NCI-H2107 treated with DMSO at 0.1 percent for 48 hours (cell line): ENCODE measurements at regions not wholly inside any gene's neighbourhood (a gene's known extent, or its start where the extent isn't known, plus 50 kb on each side); places are given as distances from the start of the nearest gene placed in this dataset.

Source experiments
- DNase-seq: peaks from one replicate; lab custom pipeline; 2025; ENCODE audit not compliant: unreplicated experiment; lab: John Stamatoyannopoulos, UW

DNA sequence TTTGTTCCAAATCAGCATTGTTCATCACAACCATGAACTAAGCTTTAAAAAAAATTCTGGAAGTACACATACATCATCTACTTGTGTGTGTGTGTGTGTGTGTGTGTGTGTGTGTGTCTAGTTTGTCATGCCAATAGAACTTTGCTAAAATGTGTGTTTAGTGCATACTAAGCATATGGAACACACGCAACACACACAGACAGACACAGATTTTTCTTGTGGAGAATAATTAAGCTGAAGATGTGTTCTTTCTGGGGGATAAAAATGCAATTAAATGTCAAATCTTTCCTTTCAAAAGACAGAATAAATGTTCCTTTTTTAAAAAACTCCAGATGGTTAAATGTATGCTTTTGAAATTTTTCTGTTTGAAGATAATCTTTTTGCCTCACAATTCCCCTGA, 530.4 kb upstream of the INTU start:
- DNase-seq, result no peak

GRCh38 chr4:127103681-127104115, 529.1 kb upstream of the INTU start:
- DNase-seq, result no peak

- no peak for DNase-seq
Measured at GRCh38 chr4:127113844-127114362, 518.9 kb upstream of the INTU start.

DNA sequence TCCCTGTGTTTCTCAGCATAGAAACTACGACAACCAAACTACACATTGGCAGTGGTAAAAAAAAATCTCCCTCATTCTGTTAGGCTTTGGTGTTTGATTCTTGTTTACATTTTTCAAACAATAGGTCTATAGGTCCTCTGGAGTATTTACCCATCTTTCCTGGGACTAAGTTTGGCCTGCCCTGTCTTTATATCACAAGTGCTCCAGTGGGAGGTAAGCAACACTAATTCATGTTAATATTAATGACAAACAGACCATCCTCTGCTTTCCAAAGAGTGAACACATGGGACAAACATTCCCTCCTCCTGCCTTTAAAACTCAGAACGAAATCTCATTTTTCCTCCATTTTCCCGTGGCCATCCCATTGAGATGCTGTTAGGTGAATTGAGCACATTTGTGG, 514.1 kb upstream of the INTU start:
- DNase-seq, result no peak

DNA sequence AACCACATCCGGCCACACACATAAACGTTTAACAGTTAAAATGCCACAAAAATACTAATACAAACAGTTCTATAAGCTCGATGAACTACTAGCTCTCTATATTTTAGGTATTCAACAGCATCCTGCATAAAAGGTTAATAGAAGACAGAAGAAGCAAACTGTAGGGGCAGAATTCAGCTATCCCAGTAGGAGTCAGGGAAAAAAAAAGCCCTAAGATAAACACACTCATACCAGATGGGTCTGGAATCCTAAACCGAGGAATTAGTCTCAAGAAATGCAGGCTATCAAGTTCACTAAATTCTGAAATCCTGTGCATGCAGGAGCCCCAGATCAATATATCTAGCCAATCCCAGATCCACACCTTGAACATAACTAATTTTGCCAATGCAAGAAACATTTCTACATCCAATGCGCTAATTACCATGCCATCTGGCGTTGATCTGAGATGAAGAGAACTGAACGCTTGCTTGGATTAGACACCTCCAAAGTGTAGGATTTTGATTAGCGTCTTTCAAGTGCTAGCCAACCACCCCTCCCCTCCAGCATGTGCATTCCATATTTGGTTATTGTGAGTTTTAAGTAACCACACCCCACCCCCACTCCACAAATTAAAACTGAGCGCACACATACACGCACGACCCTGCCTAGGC, 512.2 kb upstream of the INTU start:
- DNase-seq, result no peak

DNA sequence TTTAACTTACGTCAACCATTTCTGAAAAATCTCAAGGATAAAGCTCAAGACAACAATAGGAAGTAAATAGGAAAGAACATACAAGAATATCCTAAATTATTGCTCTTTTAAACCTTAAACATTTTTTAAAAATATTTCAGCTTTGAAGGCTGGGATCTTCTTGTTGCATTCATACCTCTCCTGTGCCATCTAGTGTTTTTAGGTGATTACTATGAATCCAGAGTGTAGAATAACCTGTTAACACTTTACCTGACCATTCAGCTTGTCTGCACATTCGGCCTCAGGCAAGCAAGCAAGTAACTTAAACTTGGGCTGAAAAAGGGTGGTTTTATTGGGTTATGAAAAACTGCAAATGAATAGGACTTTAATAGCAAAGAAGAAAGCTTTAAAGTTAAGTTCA, 507.8 kb upstream of the INTU start:
- DNase-seq, result peak; percentile 7

DNA sequence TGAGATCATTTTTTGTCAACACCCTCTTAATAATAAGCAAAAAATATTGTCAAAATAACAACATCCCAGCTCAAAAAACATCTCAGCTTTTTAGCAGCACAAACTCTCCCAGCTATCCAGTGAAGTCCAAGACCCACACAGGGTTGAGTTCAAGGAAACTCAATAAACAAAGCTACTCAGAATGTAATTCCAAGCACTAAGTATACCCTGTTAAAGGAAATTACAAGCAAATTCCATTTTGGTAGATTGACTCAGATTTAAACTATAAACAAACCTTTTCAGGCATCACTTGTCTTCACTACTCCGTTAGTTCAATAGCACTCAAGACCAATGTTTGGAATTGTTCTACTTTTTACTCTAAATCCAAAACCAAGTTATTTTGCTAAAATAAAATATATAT, 506.0 kb upstream of the INTU start:
- no peak for DNase-seq

GRCh38 chr4:127131527-127131926, 501.2 kb upstream of the INTU start:
- peak; percentile 64 for DNase-seq

DNA sequence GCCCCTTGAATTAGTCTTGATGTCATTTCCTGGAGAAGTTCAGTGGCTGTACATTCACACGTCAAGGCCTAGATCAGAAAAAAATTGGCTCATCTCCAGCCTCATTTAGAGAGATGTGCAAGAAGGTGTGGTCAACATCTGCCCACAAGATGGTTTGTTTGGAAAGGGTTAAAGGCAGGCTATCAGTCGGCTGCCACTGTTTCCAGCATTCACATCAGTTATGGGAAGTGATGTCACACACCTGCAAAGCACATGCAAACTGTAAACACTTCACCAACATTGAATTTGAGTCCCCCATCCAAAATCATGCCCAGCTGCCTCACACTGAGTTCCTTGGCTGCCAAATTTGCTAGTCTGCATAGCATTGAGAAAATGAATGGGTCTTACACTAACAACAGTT, 498.3 kb upstream of the INTU start:
- DNase-seq, result no peak

DNA sequence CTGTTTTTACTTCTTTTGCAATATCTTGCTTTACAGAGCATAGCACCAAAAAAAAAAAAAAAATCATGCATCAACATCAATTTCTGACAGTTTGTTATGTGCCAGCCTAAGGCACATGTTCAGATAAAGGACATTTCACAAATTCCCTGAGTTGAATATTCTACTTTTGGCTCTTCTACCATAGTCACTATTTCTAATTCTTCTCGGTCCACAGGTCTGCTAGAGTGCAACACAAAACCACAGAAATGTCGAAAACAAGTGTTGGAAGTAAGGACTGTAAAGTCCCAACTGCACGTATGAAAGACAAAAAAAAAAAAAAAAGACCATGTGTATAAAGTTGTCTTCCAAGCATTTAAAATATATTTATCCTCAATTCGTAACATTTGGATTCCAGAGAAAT, 494.2 kb upstream of the INTU start:
- no peak for DNase-seq

GRCh38 chr4:127139788-127140286, 492.9 kb upstream of the INTU start:
- no peak for DNase-seq

- DNase-seq, result no peak
Measured at GRCh38 chr4:127140306-127140705, 492.5 kb upstream of the INTU start.

DNA sequence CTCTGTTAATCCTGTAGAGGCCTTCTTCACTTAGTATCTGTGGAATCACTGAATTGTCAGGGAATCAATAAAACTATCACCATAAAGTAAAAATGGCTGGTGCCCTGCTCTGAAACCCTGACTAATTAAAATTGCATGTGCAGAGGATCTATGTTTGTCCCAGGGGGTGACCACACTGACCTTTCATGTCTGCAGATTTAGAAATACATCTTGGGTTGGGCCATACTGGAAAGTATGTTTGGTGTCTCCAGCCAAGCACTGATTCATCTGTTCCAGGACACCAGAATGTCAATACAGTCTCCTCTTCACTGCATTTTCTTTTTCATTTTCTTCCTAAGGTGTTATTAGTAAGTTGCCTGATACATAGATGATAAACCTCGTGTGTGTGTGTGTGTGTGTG, 490.9 kb upstream of the INTU start:
- DNase-seq, result no peak

DNA sequence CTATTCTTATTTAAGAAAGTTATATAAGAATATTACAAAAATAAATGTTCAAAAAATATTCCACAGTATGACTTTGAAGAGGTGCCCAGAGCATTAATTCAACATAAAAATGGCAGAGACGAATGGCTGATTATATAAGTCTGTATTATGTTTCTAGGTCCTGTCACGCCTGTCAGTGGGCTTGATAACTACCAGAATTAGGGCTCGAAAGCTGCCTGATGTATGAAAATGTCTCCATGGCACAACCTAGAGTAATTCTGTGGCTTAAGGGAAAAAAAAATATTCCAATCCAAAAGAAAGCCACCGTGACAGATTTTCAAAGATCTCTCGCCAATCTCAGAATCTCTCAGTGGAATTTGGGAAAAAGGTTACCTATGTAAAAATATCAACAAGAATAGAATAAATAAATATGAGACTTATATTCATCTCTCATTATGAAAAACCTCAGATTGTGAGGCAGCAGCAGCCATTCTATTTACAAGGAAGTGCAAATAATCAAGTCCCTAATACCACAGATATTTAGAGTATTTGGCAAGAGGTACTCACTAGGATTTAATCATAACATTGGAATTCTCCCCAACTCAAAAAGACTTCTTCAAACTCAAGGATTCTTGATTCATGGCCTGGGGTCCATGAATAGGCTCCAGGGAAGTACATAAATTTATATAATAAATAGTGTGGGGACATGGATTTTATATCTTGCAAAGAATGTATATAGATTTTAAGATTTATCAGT, 489.1 kb upstream of the INTU start:
- DNase-seq, result no peak

GRCh38 chr4:127145006-127145540, 487.7 kb upstream of the INTU start:
- DNase-seq, result peak; percentile 75

DNA sequence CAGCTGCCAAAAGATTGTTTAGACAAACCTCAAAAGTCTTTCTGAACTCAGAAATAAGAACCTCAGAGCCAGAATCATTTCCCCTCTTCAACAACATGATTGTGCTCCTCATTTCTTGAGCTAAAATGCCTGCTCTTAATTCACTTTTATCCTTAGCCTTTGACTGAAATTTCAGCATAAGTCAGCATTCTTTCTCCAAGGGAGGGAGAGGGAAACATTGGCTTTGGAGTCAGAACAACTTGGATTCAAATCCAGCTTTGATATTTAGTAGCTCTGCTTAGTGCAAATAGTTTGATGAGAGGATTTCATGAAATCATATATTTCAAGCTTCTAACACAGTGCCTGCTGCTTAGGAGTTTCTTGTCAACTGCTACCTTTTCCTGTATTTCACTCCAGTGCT, 484.6 kb upstream of the INTU start:
- DNase-seq, result no peak

DNA sequence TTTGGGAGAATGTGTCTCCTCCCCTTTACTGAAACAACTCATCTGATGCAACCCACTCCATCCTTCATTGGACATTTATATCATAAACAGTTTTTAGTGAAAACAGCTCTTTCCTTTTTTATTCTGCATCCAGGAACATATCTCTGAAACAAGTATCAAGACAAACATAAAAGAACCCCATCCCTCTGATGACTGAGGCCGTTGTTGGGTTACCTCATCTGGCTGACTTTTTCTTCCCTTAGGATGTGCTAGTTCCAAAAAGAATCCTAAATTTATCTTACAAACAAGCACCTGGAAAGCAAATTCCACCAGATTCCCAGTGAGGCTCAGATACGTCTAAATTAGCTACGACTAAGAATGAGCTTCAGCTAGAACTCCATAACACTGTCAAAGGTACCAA, 483.7 kb upstream of the INTU start:
- no peak for DNase-seq

DNA sequence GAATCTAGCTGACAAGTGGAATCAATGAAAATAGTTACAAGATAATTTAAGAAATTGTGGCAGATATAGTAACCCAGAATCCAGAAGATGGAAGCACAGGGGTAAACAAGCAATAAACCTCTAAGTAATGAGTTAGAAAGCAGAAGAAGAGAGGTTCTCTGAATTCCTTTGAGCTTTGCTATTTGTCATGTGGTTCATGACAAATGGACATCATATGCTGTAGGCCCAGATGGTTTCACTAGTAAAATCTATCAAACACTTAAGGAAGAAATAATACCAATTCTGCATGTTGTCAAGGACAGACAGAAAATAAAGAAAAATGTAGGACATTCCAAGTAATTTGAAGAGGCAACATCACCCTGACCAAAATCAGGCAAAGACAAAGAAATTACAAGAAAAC, 480.8 kb upstream of the INTU start:
- DNase-seq, result no peak

DNA sequence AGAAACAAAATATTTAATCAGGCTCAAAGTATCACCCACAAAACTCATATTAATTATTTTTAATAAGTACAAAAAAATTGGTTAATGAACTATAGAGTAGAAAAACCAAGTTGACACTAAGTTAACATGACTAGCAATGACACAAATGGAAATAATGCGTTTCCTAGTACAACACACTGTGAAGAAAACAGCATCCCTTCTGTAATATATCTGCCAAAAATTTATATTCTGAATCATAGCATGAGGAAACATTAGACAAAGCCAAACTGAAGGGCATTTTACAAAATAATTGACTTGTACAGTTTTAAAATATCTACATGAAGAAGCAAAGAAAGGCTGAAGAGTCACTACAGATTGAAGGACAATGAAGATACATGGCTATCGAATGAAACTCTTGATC, 477.6 kb upstream of the INTU start:
- no peak for DNase-seq

DNA sequence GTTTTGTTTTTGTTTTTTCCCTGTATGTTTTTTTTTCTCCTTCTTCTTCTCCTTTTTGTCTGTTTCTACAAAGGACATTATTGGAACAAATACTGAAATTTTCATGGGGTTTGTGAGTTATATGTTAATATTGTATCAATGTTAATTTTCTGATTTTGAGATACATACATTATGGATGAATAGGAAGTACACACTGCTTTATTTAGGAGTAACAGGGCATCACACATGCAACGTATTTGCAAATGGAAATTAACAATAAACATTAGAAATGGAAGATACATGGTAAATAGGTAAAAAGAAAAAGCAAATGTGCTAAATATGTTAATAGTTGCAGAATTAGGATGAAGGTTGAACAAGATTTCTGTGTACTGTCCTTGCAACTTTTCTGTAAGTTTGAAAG, 477.2 kb upstream of the INTU start:
- no peak for DNase-seq

DNA sequence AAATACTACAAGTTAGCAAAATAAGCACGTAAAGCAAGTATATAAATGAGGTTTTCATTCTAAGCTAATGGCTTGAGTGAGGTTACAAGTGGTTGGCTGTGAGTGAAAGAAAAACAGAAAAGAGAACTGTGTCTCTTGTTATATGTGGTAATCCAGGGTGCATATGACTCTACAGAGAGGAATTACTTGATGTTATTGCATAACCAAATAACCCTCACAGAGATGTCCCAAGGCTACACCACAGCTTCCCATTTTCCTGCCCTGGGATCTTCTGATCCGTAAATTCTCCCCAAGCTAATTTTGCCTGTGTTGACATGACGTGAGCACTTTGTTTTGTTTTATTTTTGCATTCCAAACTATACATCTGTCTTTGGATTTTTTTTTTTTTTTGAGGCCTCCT, 470.0 kb upstream of the INTU start:
- no peak for DNase-seq

- no peak for DNase-seq
Measured at GRCh38 chr4:127165971-127166370, 466.8 kb upstream of the INTU start.
